GM21717 (cell line): ENCODE measurements at regions not wholly inside any gene's neighbourhood (a gene's known extent, or its start where the extent isn't known, plus 50 kb on each side); places are given as distances from the start of the nearest gene placed in this dataset.

Experiments
- ATAC-seq: cut with Tn5 transposase; IDR thresholded peaks from one replicate; pipeline ENCODE4 v1.9.1; 2021; ENCODE audit warnings: mild to moderate bottlenecking, moderate library complexity; ENCODE audit not compliant: unreplicated experiment

DNA sequence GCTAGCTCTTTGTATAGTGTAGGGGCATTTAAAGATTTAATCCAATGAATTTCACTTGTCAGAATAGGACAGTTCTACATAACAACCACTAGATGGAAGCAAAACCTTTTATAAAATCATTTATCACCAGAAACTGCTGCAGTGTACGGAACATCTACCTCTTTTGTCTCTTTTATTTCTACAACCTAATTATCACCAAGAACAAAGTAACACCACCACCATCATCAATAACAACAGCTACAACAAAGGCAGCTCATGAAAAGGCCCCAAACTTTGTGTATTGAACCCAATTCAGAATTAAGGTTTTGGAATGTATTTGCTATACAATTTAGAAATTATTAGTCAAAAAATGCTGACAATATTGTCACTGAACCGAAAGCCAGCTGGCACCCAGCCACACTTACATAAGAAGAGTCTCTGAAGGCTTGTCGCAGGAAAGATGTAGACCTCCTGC lies 260.9 kb upstream of the RPS6KA3 start:
- ATAC-seq: peak; percentile 49

DNA sequence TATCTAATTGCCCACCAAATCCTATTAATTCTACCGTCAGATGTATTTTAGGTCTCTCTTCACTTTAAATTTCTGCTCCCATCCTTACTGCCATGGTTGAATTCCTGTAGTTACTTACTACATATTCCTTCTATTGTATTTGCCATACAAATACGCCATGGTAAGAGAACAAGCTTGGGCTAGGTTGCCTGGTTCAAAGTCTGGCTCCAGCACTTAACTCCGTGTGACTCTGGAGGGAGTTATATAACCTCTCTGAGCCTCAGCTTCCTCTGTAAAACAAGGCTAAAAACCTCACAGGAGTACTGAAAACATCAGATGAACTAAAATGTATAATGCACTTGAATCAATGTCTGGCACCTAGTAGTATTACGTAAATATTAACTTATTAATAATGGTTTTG lies 260.3 kb upstream of the RPS6KA3 start:
- no peak for ATAC-seq

DNA sequence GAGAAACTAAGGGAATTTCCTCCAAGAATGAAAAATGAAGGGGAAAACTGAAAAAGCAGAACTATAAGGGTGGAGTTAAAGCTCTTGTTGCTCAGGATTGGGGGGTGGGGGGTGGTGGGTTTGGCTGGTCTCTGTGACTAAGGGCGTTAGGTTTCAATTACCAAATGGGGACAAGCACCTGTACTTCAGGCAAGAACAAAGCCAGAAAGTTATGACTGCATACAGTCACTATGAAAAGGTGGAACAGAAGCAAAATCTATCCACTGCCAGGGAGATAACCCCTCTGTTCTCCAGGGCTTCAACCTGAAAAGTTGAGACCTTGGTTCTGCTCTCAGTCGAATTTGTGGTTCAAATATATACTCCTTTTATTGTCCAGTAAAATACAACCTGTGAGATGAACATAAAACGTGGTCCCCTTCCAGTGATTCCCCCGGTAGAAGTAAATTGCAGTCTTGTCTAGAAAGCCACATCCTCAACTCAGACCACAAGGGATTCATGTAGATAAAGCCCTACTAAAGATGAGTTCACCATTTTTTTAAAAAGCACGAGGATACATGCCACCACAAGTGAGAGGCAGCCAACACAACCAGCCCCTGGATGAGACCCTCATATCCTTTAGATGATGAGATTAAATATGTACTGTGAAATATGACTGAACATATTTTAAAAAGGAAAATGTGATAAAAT lies 257.1 kb upstream of the RPS6KA3 start:
- no peak for ATAC-seq

DNA sequence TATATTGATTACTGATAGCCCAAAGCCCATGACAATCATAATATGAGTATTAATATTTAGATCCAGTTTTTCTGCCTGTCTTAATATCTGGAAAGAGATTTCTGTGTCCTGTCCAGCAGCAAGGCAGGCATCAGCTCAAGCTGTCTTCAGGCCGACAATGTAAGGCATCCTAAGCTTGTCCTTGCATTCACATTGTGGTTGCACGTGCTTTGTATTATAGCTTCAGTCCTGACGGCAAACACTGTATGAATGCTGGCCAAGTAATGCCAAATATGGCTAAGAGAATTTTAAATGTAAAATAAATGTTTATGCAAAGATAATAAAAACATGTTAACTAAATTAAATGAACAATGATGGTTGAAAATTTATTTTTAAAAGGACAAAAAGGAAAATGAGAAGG lies 255.7 kb upstream of the RPS6KA3 start:
- ATAC-seq: no peak

DNA sequence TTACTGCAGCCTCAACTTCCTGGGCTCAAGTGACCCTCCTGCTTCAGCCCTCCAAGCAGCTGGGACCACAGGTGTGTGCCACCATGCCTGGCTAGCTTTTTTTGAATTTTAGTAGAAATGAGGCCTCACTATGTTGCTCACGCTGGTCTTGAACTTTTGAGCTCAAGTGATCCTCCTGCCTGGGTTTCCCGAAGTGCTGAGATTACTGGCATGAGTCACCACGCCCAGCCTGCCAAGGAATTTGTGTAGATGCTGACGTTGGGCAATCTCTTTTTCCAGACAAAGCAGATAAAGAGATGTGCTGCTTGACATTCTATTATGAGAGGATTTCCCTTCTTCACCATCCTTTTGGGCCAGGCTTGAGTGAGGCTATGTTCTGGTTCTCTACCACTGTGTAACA lies 254.5 kb upstream of the RPS6KA3 start:
- ATAC-seq: no peak

DNA sequence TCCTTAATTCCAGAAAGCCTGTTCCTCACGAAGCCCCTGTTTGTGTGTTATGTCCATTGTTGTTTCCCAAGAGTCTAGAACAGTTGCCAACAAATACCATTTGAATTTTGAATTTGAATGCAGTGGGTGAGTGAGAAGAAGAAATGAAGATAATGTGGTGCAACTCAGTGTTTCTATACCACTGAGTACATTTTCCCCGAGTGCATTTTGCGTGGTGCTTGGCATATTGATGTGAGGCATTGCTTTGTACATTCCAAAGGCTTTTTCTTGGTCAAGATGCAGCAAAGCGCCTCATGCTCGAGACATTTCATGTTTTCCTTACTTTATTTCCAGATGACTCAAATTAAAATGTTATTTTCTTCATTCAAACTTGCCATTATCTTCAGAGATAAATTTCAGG lies 253.1 kb upstream of the RPS6KA3 start:
- no peak for ATAC-seq

DNA sequence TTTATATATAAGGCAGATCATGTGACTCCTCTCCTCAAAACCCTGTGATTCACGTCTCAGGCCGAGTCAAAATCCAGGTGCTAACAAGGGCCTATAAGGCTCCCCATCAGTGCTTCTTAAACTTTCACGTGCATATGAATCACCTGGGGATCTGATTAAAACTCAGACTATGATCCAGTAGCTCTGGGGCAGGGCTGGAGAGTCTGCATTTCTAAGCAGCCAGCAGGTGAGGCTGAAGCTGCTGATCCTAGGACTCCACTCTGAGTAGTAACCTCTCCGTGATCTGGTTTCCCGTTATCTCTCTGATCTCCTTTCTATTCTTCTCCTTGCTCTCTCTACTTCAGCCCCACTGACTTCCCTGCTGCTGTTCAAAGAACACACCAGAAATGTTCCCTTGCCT lies 252.4 kb upstream of the RPS6KA3 start:
- no peak for ATAC-seq

DNA sequence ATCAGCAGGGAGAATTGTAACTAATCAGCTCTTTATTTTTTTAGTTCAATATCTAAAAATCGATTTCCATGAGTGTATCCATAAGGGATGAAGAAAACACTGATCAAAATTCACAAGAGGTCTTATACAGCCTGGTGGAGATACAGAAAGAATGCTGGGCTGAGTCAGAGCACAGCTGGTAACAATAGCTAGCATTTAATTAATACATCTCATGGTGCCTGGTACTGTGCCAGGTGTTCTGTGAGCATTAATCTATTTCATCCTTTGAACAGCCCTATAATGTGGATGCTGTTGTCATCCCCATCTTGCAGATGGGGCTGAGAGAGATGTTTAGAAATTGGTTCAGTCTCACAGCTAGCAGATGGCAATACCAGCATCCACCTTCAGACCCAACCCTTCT lies 250.9 kb upstream of the RPS6KA3 start:
- ATAC-seq: no peak

DNA sequence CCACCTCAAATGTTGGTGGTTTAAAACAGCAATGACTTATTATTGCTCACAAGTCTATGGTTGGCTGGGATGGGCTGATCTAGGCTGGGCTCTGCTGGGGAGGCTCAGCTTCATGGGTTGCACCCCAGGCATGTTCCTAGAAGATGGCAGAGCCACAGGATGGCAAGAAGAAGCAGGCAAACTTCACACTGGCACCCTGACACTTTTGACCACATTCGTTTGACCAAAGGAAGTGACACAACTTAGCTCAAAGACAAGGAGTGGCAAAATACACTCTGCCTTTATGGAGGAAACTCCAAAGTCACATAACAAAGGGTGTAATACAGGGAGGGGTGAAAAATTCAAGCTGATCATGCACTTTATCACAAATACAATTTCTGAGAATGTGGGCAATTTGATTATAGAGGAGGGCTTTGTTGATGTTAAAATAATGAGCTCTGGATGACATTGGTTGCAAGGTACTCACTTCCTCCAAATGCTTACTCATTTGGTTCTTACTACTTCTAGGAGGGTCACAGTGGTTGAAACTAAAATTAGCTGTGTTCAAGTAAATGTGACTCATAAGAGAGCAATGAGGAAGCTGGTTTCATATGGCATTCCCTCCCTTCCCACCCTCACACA lies 249.2 kb upstream of the RPS6KA3 start:
- ATAC-seq: peak; percentile 98

DNA sequence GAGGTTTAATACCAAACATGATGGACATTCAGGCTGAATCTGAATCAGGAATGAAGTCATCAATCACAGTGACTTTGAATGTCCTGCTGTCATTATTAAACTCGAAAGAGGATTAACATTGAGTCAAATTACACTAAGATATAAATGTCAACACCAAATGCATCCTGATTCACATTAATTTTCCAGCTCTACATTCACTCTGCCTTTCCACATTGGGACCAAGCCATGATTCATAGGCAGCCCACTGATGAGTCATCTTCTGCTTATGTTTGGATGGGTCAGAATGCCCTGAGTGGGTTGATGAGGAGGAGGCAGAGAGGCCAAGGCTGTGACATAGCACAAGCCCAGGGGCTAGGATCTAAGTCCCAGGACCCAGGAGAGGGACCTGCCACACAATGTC lies 247.6 kb upstream of the RPS6KA3 start:
- no peak for ATAC-seq

DNA sequence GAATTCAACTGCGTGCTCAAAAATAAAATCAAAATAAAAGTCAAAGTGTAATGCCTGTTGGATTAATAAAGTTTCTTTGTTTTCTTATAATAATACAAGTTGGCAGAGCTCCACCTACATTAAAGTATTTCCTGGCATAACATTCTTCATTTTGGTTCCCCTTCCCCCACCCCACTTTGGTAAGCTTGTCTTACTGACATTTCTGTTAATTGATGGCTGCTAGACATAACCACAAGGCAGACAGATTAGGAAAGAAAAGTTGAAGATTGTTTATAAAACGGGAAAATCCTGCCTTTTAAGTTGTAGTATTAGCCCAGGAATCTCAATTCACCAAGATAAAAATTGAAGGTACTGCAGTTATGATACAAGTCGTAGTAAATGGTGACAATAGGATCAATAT lies 246.5 kb upstream of the RPS6KA3 start:
- no peak for ATAC-seq

DNA sequence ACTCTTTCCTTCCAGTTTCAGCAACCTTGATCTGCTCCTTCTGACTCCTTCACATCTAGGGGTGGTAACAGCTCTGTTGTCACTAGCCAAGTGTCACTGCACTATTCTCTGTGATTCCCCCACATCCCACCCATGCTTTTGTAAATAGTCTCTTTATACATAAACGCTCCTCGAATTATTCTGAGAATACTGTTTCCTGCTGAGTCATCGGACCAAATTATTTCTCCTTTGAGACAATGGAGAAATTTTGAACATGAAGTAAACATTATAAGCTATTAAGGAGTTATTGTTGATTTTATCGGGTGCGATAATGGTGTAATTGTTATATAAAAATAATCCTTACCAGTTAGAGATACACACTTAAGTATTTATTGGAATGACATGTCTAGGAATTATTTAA lies 245.1 kb upstream of the RPS6KA3 start:
- no peak for ATAC-seq

DNA sequence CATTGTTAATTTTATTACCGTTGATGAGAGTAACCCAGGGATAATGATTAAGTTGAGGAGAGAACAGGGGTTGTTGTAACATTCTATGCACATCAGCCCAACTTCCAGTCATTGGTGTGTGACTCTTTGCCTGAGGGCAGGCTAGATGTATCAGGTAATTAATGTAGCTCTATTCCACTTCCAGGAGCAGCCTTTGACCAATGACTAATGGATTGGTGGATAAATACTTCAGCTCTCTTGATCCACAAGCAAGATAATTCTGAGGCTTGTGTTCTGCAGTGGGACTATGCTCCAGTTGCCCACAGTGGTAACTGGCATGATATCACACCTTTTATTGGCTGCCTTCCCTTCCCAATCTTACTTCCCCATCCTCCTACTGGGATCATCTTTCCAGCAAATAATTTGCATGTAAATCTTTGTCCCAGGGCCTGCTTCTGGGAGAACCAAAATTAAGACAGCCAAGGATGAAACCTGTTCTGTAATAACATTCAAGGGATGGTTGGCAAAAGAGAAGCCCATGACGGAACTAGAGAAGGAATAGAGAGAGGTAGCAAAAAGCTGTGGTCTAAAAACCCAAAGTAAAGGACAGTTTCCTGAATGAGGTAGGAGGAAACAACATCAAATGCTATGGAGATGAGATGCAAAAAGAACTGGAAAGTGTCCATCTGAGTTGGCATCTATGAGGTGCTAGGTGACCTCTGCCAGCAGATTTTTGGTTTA lies 241.4 kb upstream of the RPS6KA3 start:
- no peak for ATAC-seq

DNA sequence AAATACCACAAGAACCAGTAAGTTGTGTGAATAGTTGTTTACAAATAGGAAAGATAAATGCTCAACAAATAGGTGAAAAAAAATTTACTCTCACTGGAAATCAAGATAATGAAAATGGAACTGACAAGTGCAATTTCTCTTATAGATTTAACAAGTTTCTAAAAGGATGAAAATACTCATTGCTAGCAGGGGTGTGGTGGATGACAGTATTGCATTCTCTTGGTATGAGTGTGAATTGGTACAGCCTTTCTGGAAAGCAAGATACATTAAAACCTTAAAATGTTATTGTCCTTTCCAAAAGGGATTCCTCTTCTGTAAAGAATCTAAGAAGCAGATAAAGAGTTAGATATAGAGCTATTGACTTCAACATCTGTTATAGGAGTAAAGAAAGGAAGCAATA lies 240.0 kb upstream of the RPS6KA3 start:
- no peak for ATAC-seq

DNA sequence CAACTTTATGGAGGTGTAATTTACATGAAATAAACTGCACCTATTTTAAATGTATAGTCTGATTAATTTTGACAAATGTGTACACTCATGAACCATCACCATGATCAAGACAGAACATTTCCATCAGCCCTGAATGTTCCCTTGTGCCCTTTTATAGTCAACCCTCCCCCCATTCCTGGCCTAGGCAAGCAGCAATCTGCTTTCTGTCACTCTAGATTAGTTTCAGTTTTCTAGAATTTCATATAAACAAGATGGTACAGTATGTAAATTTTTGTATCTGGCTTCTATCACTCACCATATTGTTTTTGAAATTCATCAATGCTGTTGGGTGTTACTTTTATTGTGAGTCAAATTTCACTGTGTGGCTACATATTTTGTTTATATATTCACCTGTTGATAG lies 234.2 kb upstream of the RPS6KA3 start:
- no peak for ATAC-seq

DNA sequence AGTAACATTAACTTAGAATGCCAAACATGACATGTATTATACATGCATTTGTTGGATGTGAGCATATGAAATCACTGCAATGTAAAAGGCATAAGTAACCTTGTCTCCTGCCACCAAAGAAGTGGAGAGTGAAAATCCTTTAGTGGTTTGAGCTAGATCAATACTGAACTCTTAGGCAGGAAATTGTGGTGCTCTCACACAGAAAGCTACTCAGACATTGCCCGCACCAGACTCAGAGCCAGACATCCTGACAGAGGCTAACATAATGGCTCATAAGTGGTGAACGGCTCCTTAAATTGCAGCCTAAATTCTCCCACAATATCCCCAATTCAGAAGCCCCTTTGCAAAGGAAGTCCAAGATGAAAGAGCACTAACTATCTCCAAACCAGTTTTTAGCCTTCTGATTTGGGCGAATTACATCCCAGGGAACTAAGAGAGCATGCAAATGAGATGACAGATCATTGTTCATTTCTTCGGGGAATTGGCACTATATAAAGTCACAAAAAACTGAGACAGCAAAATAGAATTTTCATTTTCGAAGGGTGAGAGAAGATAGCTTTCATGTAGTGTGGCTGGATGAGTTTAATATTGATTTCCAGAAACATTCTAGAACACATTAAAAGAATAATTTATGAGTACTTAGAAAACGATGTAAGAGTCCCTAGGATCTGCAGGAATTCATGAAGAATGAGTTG lies 233.6 kb upstream of the RPS6KA3 start:
- ATAC-seq: no peak

DNA sequence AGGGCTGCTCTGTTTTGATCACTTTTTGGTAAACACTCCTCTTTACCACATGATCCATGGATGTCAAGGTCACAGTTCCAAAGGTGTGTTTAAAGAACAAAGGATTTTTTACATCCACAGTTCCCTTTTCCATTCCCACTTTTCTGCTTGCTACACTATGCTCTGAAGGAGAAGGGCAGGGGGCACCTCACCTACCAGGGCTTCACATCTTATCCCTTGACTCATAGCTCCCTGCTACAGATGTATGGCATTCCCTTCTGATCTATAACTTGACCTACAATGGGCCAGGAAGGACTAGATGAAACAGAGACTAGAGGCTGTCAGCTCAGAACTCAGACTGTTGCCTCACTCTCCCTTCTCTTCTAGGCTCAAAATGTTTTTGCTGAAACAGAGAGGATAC lies 233.1 kb upstream of the RPS6KA3 start:
- ATAC-seq: no peak

DNA sequence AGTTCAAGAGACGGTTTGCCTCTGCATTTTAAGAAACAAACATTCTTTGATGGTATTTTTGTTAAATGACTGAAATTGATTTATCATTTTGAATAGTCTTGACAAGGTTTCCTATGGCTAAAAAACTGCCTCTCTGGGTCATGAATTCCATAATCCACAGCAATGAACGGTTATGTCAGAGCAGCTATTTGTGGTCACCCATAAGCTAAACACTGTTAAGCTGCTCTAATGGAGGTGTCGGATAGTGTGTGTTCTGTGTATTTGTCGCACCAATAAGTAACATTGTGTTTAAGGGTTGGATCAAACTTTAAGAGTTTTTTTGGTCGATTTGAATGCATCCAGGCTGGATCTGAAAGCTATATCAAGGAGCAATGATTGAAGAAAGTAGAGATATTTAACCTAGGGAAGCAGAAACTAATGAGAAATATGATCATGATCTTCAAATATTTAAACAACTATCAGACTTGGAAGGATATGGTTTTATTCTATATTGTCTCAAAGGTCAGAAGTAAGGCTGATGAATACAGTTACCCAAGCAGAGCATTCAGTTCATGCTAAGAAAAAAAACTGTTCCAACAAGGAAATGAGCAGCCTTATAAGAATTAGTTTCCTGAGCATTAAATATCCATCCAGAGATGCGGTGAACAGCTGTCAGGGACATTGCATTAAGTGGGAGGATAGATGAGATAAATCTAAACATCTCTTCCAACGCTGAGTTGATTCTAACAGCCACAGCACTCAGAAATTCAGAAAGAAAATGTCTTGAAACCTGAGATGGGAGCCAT lies 232.3 kb upstream of the RPS6KA3 start:
- ATAC-seq: no peak

DNA sequence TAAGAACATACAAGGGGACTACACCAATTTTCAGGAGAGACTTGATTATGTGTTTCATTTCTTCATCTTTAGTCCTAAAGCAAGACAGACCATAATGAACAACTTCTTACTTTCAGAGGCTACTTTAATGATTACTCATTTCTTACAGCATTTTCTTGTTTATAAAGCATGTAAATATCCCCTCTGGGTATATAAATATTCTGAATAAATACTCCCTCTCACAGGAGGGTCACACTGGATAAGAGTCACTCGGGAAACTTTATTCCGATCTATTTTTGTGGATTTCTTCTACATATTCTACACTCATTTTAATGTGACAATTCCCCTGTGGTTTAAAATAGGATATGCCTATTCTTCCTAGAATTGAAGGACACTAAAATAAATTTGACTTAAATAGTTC lies 228.9 kb upstream of the RPS6KA3 start:
- no peak for ATAC-seq

DNA sequence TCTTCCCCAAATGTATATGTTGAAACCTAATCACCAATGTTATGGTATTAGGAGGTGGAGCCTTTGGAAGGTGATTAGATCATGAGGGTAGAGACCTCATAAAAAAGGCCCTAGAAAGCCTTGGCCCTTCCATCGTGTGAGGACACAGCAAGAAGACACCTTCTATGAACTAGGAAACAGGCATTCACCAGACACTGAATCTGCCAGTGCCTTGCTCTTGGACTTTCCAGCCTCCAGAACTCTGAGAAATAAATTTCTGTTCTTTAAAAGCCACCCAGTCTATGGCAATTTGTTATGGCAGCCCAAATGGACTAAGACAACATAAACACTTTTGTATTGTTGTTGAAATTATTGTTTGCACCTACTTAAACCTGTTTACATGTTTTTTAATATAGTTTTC lies 221.8 kb upstream of the RPS6KA3 start:
- no peak for ATAC-seq

DNA sequence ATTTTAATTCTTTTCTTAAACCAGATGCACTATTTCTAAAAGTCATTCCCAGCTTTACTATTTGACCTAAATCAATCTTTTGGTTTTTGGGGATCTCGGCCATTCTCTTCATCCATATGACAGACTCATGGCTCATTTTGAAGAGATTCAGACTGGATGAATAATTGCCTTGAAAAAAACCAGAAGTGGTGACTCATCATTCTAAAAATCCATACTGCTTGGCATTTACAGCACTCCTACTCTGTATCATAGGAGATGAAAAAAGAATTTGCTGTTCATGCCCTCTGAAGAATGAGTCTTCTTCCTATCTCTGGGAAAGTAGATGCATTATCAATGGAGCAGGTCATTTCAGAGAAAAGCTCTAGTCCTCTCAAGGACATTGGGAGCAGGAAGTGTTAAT lies 220.5 kb upstream of the RPS6KA3 start:
- no peak for ATAC-seq
